ENCODE measurements at regions not wholly inside any gene's neighbourhood (a gene's known extent, or its start where the extent isn't known, plus 50 kb on each side); places are given as distances from the start of the nearest gene placed in this dataset.

DNA sequence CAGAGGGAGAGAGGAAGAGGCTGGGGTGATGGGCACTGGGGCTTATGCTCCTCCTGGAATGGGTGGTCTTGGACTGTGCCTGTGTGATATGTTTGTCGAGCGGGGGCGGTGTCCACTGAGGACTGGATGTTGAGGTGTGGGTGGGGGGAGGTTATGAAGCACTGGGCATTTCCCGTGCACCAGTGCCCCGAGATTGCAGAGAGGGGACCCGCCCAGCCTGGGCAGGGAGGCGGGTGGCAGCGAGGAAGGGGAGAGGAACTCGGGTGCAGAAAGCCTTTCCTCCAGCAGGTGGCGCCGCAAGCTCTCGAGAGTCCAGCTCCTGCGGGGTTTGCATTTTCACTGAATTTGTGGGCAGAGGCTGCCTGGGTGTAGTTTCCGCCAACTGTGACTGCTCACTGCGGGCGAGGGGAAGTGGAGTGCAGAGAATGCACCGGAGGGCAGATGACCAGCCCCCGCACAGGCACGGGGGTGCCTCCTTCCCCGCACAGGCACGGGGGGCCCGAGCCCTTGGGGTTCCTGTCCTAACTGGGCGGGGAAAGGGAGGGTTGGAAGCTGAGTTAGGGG lies 190.6 kb downstream of the SEC14L1 start:
- Histone ChIP-seq H3K27ac (peak overlapping the region; percentile 99), H2AFZ (ENCODE audit: low read depth) (no peak overlapping the region), H3K4me1 (ENCODE audit: low read depth, poor library complexity, severe bottlenecking) (peaks cover 65% of the 10 kb centered on the region), H3K4me2 (peak overlapping the region; percentile 100), H3K79me2 (ENCODE audit: insufficient read depth, low read depth) (peaks cover 56% of the 10 kb centered on the region), H4K20me1 (ENCODE audit: insufficient read depth) (no peaks in the 10 kb centered on the region), H3K4me3 (IDR thresholded peaks at IDR 0.05; ENCODE audit: insufficient read depth, low read depth, low read length) (no peak overlapping the region), H3K27me3 (ENCODE audit: insufficient read depth, low read depth) (no peaks in the 10 kb centered on the region), H3K36me3 (ENCODE audit: insufficient read depth) (no peaks in the 10 kb centered on the region), H3K9ac (peak overlapping the region; percentile 90)
- TF ChIP-seq, protein P1, sequence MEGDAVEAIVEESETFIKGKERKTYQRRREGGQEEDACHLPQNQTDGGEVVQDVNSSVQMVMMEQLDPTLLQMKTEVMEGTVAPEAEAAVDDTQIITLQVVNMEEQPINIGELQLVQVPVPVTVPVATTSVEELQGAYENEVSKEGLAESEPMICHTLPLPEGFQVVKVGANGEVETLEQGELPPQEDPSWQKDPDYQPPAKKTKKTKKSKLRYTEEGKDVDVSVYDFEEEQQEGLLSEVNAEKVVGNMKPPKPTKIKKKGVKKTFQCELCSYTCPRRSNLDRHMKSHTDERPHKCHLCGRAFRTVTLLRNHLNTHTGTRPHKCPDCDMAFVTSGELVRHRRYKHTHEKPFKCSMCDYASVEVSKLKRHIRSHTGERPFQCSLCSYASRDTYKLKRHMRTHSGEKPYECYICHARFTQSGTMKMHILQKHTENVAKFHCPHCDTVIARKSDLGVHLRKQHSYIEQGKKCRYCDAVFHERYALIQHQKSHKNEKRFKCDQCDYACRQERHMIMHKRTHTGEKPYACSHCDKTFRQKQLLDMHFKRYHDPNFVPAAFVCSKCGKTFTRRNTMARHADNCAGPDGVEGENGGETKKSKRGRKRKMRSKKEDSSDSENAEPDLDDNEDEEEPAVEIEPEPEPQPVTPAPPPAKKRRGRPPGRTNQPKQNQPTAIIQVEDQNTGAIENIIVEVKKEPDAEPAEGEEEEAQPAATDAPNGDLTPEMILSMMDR (conservative IDR thresholded peaks at IDR 0.05; ENCODE audit: low read depth, low read length) = peak; percentile 92

DNA sequence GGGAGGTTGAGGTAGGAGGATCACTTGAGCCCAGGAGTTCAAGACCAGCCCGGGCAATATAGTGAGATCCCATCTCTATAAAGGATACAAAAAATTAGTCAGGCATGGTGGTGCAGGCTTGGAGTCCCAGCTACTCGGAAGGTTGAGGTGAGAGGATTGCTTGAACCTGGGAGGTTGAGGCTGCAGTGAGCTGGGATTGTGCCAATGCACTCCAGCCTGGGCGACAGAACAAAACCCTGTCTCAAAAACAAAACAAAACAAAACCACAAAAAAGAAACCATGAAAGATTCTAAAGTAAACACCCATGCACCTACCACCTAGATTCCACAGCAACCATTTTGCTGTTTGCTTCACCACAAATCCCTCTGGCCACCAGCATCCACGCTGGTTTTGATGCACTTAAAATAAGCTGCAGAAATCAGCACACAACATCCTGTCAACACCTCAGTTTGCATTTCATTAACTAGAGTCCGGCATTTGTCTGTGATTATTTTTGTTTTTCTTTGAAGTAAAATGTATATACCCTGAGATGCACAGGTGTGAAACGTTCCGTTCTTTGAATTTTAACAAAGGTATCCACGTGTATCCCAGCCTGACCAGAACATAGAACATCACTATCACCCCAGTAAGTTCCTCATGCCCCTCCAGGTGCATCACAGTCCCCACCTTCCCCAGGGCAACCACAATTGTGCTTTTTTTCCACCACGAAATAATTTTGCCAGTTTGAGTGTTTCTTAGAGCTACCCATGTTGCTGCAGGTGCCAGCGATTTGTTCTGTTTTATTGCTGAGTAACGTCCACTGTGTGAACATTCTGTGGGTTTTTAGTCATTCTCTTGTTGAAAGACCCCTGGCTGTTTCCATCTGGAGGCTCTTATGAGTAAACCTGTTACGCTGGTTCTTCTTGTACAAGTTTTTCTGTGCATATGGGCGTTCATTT lies 191.5 kb downstream of the SEC14L1 start:
- TF ChIP-seq, protein P1 (conservative IDR thresholded peaks at IDR 0.05; ENCODE audit: low read depth, low read length) = no peak
- Histone ChIP-seq H3K36me3 (ENCODE audit: insufficient read depth) (no peaks in the 10 kb centered on the region), H3K4me3 (IDR thresholded peaks at IDR 0.05; ENCODE audit: insufficient read depth, low read depth, low read length) (no peak overlapping the region), H3K79me2 (ENCODE audit: insufficient read depth, low read depth) (peaks cover 56% of the 10 kb centered on the region), H3K4me1 (ENCODE audit: low read depth, poor library complexity, severe bottlenecking) (peaks cover 62% of the 10 kb centered on the region), H3K27me3 (ENCODE audit: insufficient read depth, low read depth) (no peaks in the 10 kb centered on the region), H3K4me2 (peak overlapping the region; percentile 100), H4K20me1 (ENCODE audit: insufficient read depth) (no peaks in the 10 kb centered on the region), H3K9ac (peak overlapping the region; percentile 90), H2AFZ (ENCODE audit: low read depth) (no peak overlapping the region), H3K27ac (peak overlapping the region; percentile 99)

GRCh38 chr17:77332981-77333685 lies 192.4 kb downstream of the SEC14L1 start:
- peak overlapping the region; percentile 100 for H3K4me2 ChIP-seq
- peak overlapping the region; percentile 99 for H3K27ac ChIP-seq
- TF ChIP-seq, protein P1 (conservative IDR thresholded peaks at IDR 0.05; ENCODE audit: low read depth, low read length) = no peak
- H3K9ac ChIP-seq = peak overlapping the region; percentile 90
- no peaks in the 10 kb centered on the region for H3K36me3 ChIP-seq (ENCODE audit: insufficient read depth)
- H3K79me2 ChIP-seq (ENCODE audit: insufficient read depth, low read depth) = peaks cover 56% of the 10 kb centered on the region
- peaks cover 68% of the 10 kb centered on the region for H3K4me1 ChIP-seq (ENCODE audit: low read depth, poor library complexity, severe bottlenecking)
- peak overlapping the region; percentile 27 for H2AFZ ChIP-seq (ENCODE audit: low read depth)
- no peaks in the 10 kb centered on the region for H4K20me1 ChIP-seq (ENCODE audit: insufficient read depth)
- no peak overlapping the region for H3K4me3 ChIP-seq (IDR thresholded peaks at IDR 0.05; ENCODE audit: insufficient read depth, low read depth, low read length)
- no peaks in the 10 kb centered on the region for H3K27me3 ChIP-seq (ENCODE audit: insufficient read depth, low read depth)

DNA sequence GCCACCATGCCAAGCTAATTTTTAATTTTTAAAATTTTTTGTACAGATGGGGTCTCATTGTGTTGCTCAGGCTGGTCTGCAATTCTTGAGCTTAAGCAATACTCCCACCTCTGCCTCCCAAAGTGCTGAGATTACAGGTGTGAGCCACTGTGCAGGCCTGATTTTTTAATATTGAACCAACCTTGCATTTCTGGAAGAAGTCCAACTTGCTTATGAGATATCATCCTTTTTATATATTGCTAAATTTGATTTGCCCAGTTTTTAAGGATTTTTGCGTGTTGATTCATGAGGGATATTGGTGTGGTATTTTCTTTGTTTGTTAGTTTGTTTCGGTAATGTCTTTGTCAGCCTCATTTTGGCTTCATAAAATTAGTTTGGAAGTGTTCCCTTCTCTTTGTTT lies 196.4 kb downstream of the SEC14L1 start:
- H3K9ac ChIP-seq = no peak overlapping the region
- no peaks in the 10 kb centered on the region for H3K27me3 ChIP-seq (ENCODE audit: insufficient read depth, low read depth)
- peaks cover 51% of the 10 kb centered on the region for H3K4me1 ChIP-seq (ENCODE audit: low read depth, poor library complexity, severe bottlenecking)
- no peak overlapping the region for H3K4me3 ChIP-seq (IDR thresholded peaks at IDR 0.05; ENCODE audit: insufficient read depth, low read depth, low read length)
- no peak overlapping the region for H3K4me2 ChIP-seq
- H4K20me1 ChIP-seq (ENCODE audit: insufficient read depth) = no peaks in the 10 kb centered on the region
- TF ChIP-seq, protein P1 (conservative IDR thresholded peaks at IDR 0.05; ENCODE audit: low read depth, low read length) = no peak
- H2AFZ ChIP-seq (ENCODE audit: low read depth) = no peak overlapping the region
- peaks cover 72% of the 10 kb centered on the region for H3K79me2 ChIP-seq (ENCODE audit: insufficient read depth, low read depth)
- no peak overlapping the region for H3K27ac ChIP-seq
- H3K36me3 ChIP-seq (ENCODE audit: insufficient read depth) = no peaks in the 10 kb centered on the region
